ENCODE measurements at regions not wholly inside any gene's neighbourhood (a gene's known extent, or its start where the extent isn't known, plus 50 kb on each side); places are given as distances from the start of the nearest gene placed in this dataset.

DNA sequence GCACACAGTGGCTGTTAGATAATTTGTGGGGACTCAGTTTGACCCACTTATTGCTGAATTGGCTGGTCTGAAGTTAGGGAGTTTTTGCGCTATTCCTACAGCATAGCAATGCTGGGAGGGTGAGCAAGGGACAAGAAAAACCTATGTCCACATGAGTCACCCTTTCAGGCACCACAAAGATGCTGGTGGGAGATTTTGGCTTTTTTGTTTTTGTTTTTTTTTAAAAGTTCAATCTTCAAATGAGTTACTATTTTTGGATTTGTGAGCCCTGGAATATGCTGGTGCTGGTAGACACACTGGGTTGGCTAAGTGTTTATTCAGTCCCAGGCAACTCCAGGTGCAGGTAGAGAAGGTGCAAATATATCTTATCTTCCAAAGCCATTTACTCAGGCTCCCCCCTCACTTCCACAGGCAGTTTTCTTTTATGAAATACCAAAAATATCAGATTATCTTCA lies 143.4 kb downstream of the BTG1 start:
- Mint-ChIP-seq H3K27me3 (ENCODE audit: low read depth) (no peaks in the 10 kb centered on the region), H3K9me3 (peaks cover 13 to 15% of the 10 kb centered on the region in 2 donors), H3K36me3 (ENCODE audit: insufficient read depth in 2 of 2) (peaks cover 10 to 29% of the 10 kb centered on the region in 2 donors), H3K4me1 (ENCODE audit: low read depth) (peaks cover 62% of the 10 kb centered on the region), H3K27ac (peak overlapping the region; percentile 66), H3K4me3 (peak overlapping the region in 1 of 2 donors; percentile 57)
- no peak for ATAC-seq (replicated peaks in 1 of 2)
- DNase-seq, result no peak

GRCh38 chr12:92000597-92000996 lies 145.0 kb downstream of the BTG1 start:
- ATAC-seq (replicated peaks in 1 of 2) (no peak), DNase-seq (no peak)
- H3K27ac Mint-ChIP-seq, result no peak overlapping the region
- peaks cover 10 to 25% of the 10 kb centered on the region in 2 donors for H3K36me3 Mint-ChIP-seq (ENCODE audit: insufficient read depth in 2 of 2)
- peaks cover 12 to 14% of the 10 kb centered on the region in 2 donors for H3K9me3 Mint-ChIP-seq
- H3K27me3 Mint-ChIP-seq (ENCODE audit: low read depth), result no peaks in the 10 kb centered on the region
- H3K4me1 Mint-ChIP-seq (ENCODE audit: low read depth), result peaks cover 69% of the 10 kb centered on the region
- H3K4me3 Mint-ChIP-seq, result no peak overlapping the region

DNA sequence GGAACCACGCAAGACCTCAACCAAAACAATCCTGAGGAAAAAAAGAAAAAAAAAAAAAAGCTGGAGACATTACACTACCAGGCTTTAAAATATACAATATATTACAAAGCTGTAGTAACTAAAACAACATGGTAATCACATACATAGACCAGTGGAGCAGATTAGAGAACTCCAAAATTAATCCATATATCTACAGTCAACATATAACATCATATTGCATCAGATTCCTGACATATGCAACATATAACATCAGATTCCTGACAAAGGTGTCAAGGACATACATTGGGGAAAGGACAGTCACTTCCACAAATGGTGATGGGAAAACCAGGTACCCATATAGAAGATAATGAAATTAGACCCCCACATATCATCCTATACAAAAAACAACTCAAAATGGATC lies 145.8 kb downstream of the BTG1 start:
- H3K27me3 Mint-ChIP-seq (ENCODE audit: low read depth), result no peaks in the 10 kb centered on the region
- H3K9me3 Mint-ChIP-seq, result peaks cover 12 to 14% of the 10 kb centered on the region in 2 donors
- peaks cover 10 to 25% of the 10 kb centered on the region in 2 donors for H3K36me3 Mint-ChIP-seq (ENCODE audit: insufficient read depth in 2 of 2)
- no peak for ATAC-seq (replicated peaks in 1 of 2)
- no peak for DNase-seq
- peak overlapping the region; percentile 30 for H3K27ac Mint-ChIP-seq
- H3K4me1 Mint-ChIP-seq (ENCODE audit: low read depth), result peaks cover 62% of the 10 kb centered on the region
- no peak overlapping the region for H3K4me3 Mint-ChIP-seq

GRCh38 chr12:91998316-91998715 lies 147.3 kb downstream of the BTG1 start:
- H3K4me3 Mint-ChIP-seq, result peak overlapping the region in 1 of 2 donors; percentile 66
- H3K27me3 Mint-ChIP-seq (ENCODE audit: low read depth), result no peaks in the 10 kb centered on the region
- peaks cover 54% of the 10 kb centered on the region for H3K4me1 Mint-ChIP-seq (ENCODE audit: low read depth)
- no peak for DNase-seq
- peak; percentile 41 to 58 for ATAC-seq (replicated peaks in 1 of 2)
- peaks cover 12 to 14% of the 10 kb centered on the region in 2 donors for H3K9me3 Mint-ChIP-seq
- peak overlapping the region; percentile 67 for H3K27ac Mint-ChIP-seq
- H3K36me3 Mint-ChIP-seq (ENCODE audit: insufficient read depth in 2 of 2), result peaks cover 10 to 25% of the 10 kb centered on the region in 2 donors

- ATAC-seq (replicated peaks in 1 of 2), result no peak
- no peak for DNase-seq
- H3K4me3 Mint-ChIP-seq, result no peak overlapping the region
- peaks cover 6 to 10% of the 10 kb centered on the region in 2 donors for H3K9me3 Mint-ChIP-seq
- no peak overlapping the region for H3K27ac Mint-ChIP-seq
- H3K27me3 Mint-ChIP-seq (ENCODE audit: low read depth), result no peaks in the 10 kb centered on the region
- peaks cover 51% of the 10 kb centered on the region for H3K4me1 Mint-ChIP-seq (ENCODE audit: low read depth)
- peaks cover 3 to 19% of the 10 kb centered on the region in 2 donors for H3K36me3 Mint-ChIP-seq (ENCODE audit: insufficient read depth in 2 of 2)
Measured at GRCh38 chr12:91994208-91994797, 151.3 kb downstream of the BTG1 start.

DNA sequence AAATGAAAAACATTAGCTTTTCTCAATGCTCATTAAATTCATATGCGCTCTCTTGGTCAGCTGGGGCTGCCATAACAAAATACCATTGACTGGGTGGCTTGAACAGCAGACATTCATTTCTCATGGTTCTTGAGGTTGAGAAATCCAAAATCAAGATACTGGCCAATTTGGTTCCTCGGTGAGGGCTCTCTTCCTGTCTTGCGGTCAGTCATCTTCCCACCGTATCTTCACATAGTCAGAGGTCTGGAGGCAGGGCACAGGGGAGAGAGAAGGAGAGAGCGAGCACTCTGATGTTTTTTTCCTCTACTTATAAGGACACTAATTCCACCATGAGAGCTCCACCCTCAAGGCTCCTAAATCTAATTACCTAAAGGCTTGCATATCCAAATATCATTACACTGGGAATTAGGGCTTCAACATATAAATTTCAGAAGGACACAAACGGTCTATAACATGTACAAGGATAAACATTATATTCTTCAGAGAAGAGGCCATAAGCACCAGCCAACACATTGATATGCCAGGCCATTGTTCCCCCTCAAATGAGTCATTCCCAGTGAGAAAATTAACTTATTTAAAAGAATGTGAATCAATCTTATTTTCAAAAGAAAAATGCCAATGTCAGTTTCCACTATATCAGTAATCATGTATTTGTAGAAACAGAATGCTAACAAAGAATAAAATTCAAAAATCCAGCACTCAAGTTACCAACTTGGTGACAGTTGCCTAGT lies 152.2 kb downstream of the BTG1 start:
- H3K27me3 Mint-ChIP-seq (ENCODE audit: low read depth), result no peaks in the 10 kb centered on the region
- peaks cover 2 to 10% of the 10 kb centered on the region in 2 donors for H3K36me3 Mint-ChIP-seq (ENCODE audit: insufficient read depth in 2 of 2)
- peaks cover 5 to 7% of the 10 kb centered on the region in 2 donors for H3K9me3 Mint-ChIP-seq
- no peak overlapping the region for H3K27ac Mint-ChIP-seq
- no peak for DNase-seq
- no peak for ATAC-seq (replicated peaks in 1 of 2)
- H3K4me1 Mint-ChIP-seq (ENCODE audit: low read depth), result peaks cover 54% of the 10 kb centered on the region
- H3K4me3 Mint-ChIP-seq, result no peak overlapping the region

- DNase-seq (no peak), ATAC-seq (replicated peaks in 1 of 2) (peak; percentile 41 to 53)
- no peaks in the 10 kb centered on the region for H3K27me3 Mint-ChIP-seq (ENCODE audit: low read depth)
- no peak overlapping the region for H3K27ac Mint-ChIP-seq
- peaks cover 0 to 2% of the 10 kb centered on the region in 2 donors for H3K9me3 Mint-ChIP-seq
- H3K4me1 Mint-ChIP-seq (ENCODE audit: low read depth), result peaks cover 41% of the 10 kb centered on the region
- peaks cover 0 to 1% of the 10 kb centered on the region in 2 donors for H3K36me3 Mint-ChIP-seq (ENCODE audit: insufficient read depth in 2 of 2)
- no peak overlapping the region for H3K4me3 Mint-ChIP-seq
Measured at GRCh38 chr12:91991399-91992187, 154.1 kb downstream of the BTG1 start.

DNA sequence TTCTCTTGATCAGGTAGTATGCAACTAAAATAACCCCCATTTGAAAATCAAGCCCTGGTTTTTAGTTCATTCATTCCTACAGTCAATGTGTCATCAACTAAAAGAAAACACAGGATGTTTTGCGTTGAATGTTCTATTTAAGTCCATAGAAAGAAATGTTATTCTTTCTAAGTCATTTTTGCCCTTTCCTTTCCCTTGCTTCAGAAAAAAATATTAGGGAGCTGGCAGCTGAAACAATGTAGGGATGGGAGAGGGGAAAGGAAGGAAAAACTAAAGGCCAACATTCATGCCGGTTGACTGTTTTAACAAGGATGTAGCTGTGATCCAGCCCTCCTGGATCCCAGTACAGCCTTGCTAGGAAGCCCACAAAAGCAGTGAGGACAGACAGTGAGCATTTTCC lies 155.1 kb downstream of the BTG1 start:
- Mint-ChIP-seq H3K27me3 (ENCODE audit: low read depth) (no peaks in the 10 kb centered on the region), H3K4me3 (no peak overlapping the region), H3K36me3 (ENCODE audit: insufficient read depth in 2 of 2) (peaks cover 0 to 1% of the 10 kb centered on the region in 2 donors), H3K4me1 (ENCODE audit: low read depth) (peaks cover 51% of the 10 kb centered on the region), H3K9me3 (no peaks in the 10 kb centered on the region), H3K27ac (no peak overlapping the region)
- ATAC-seq (replicated peaks in 1 of 2) (no peak), DNase-seq (no peak)

DNA sequence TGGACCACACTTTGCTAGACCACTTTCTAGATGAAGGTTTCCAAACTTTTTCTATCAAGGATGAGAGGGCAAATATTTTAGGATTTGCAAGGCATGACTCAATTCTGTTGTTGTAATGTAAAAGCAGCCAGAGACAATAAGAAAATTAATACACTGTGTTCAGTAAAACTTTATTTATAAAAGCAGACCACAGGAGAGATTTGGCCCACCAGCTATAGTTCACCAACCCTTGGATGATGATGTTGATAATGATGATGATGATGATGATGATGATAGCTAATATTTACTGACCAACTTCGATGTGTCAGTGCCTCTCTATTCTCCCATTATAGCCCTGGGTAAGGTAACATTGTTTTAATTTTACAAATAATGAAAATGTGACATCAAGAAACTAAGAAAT lies 156.5 kb downstream of the BTG1 start:
- no peak overlapping the region for H3K27ac Mint-ChIP-seq
- H3K4me1 Mint-ChIP-seq (ENCODE audit: low read depth), result peaks cover 61% of the 10 kb centered on the region
- H3K9me3 Mint-ChIP-seq, result no peaks in the 10 kb centered on the region
- H3K27me3 Mint-ChIP-seq (ENCODE audit: low read depth), result no peaks in the 10 kb centered on the region
- ATAC-seq (replicated peaks in 1 of 2) (no peak), DNase-seq (no peak)
- peaks cover 0 to 1% of the 10 kb centered on the region in 2 donors for H3K36me3 Mint-ChIP-seq (ENCODE audit: insufficient read depth in 2 of 2)
- no peak overlapping the region for H3K4me3 Mint-ChIP-seq

GRCh38 chr12:91988086-91988923 lies 157.3 kb downstream of the BTG1 start:
- DNase-seq, result no peak
- Mint-ChIP-seq H3K36me3 (ENCODE audit: insufficient read depth in 2 of 2) (peaks cover 0 to 1% of the 10 kb centered on the region in 2 donors), H3K9me3 (no peaks in the 10 kb centered on the region), H3K27me3 (ENCODE audit: low read depth) (no peaks in the 10 kb centered on the region), H3K4me3 (no peak overlapping the region), H3K27ac (no peak overlapping the region), H3K4me1 (ENCODE audit: low read depth) (peaks cover 56% of the 10 kb centered on the region)
- ATAC-seq (replicated peaks in 1 of 2), result no peak

- Mint-ChIP-seq H3K27me3 (ENCODE audit: low read depth) (no peaks in the 10 kb centered on the region), H3K4me3 (no peak overlapping the region), H3K9me3 (peaks cover 0 to 4% of the 10 kb centered on the region in 2 donors), H3K4me1 (ENCODE audit: low read depth) (peaks cover 47% of the 10 kb centered on the region), H3K36me3 (ENCODE audit: insufficient read depth in 2 of 2) (peaks cover 0 to 1% of the 10 kb centered on the region in 2 donors), H3K27ac (no peak overlapping the region)
- DNase-seq, result no peak
- no peak for ATAC-seq (replicated peaks in 1 of 2)
Measured at GRCh38 chr12:91986084-91986483, 159.6 kb downstream of the BTG1 start.

DNA sequence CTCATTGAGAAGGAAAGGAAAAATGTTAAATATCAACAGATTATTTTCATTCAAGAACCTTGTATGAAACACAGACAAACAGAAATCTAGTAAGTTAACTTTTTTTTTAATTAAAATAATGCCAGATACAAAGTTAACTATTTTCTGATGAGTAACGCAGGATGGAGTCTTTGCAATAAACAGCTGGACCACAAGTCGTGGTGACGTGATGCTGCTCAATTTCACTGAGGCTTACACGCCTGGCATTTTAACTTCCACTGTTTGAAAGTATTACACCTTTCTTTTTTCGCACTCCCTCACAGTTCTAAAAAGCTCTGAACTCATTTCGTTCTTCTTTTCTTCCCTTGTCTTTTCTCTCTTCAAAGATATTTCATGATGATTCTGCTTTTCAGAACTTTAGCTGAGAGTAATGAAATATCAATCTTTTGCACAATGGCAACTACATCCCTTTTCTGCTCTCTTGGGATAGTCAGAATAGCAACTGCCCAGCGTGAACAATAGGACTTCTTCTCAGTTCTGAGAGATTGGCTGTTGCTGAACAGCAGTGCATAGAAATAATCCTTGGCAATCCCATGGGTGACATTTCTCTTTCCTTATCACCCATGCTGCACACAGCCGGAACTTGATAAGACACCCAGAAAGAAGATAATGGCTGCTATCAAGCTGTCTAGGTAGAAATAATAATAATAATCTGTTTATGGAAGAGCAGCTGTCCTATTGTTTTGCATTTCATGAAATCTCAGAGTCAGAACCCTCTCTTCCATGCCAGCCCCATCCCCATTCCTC lies 160.5 kb downstream of the BTG1 start:
- Mint-ChIP-seq H3K4me1 (ENCODE audit: low read depth) (peaks cover 41% of the 10 kb centered on the region), H3K27me3 (ENCODE audit: low read depth) (no peaks in the 10 kb centered on the region), H3K27ac (peak overlapping the region; percentile 43), H3K9me3 (peaks cover 0 to 4% of the 10 kb centered on the region in 2 donors), H3K36me3 (ENCODE audit: insufficient read depth in 2 of 2) (peaks cover 0 to 1% of the 10 kb centered on the region in 2 donors), H3K4me3 (peak overlapping the region in 1 of 2 donors; percentile 24)
- DNase-seq (no peak), ATAC-seq (replicated peaks in 1 of 2) (peak in 1 of 2 donors; percentile 26)

All from activated T-cell treated with anti-CD3 and anti-CD28 coated beads, Interleukin-2, amount 50 U/mL, for 72 hours (primary cell).